HuH-7 (cell line): ENCODE measurements at regions not wholly inside any gene's neighbourhood (a gene's known extent, or its start where the extent isn't known, plus 50 kb on each side); places are given as distances from the start of the nearest gene placed in this dataset.
"Not testable (repeated sequence)": the region's sequence is repeated elsewhere in the genome, so short reads cannot be mapped to it uniquely, and the experiment has no call there.

Experiments
- DNase-seq: peaks from one replicate; pipeline ENCODE4 v3.0.0; 2011; ENCODE audit warnings: low spot score

- DNase-seq, result no peak
Measured at GRCh38 chr12:105888696-105889095, 250.1 kb downstream of the NUAK1 start.

GRCh38 chr12:105892362-105892910 is 246.3 kb downstream of the NUAK1 start:
- no peak for DNase-seq

GRCh38 chr12:105895197-105895832 is 243.4 kb downstream of the NUAK1 start:
- DNase-seq, result not testable (repeated sequence)

GRCh38 chr12:105897311-105897725 is 241.4 kb downstream of the NUAK1 start:
- no peak for DNase-seq

- DNase-seq, result not testable (repeated sequence)
Measured at GRCh38 chr12:105898271-105898670, 240.5 kb downstream of the NUAK1 start.

- DNase-seq, result no peak
Measured at GRCh38 chr12:105899589-105899988, 239.2 kb downstream of the NUAK1 start.

- DNase-seq, result no peak
Measured at GRCh38 chr12:105906561-105906960, 232.2 kb downstream of the NUAK1 start.

GRCh38 chr12:105907982-105908381 is 230.8 kb downstream of the NUAK1 start:
- DNase-seq, result no peak

GRCh38 chr12:105910030-105910429 is 228.7 kb downstream of the NUAK1 start:
- no peak for DNase-seq

- DNase-seq, result no peak
Measured at GRCh38 chr12:105911966-105912365, 226.8 kb downstream of the NUAK1 start.

GRCh38 chr12:105912882-105913678 is 225.7 kb downstream of the NUAK1 start:
- no peak for DNase-seq

GRCh38 chr12:105915997-105916759 is 222.6 kb downstream of the NUAK1 start:
- DNase-seq, result no peak

GRCh38 chr12:105916760-105917039 is 222.1 kb downstream of the NUAK1 start:
- no peak for DNase-seq

- no peak for DNase-seq
Measured at GRCh38 chr12:105920161-105920684, 218.5 kb downstream of the NUAK1 start.

GRCh38 chr12:105921055-105921454 is 217.7 kb downstream of the NUAK1 start:
- DNase-seq, result no peak

- DNase-seq, result no peak
Measured at GRCh38 chr12:105921872-105922669, 216.7 kb downstream of the NUAK1 start.

- DNase-seq, result no peak
Measured at GRCh38 chr12:105922670-105923102, 216.1 kb downstream of the NUAK1 start.

- no peak for DNase-seq
Measured at GRCh38 chr12:105924526-105925208, 214.1 kb downstream of the NUAK1 start.

- DNase-seq, result no peak
Measured at GRCh38 chr12:105927564-105927963, 211.2 kb downstream of the NUAK1 start.

GRCh38 chr12:105928436-105928835 is 210.3 kb downstream of the NUAK1 start:
- no peak for DNase-seq

- DNase-seq, result no peak
Measured at GRCh38 chr12:105929192-105929591, 209.6 kb downstream of the NUAK1 start.
